ENCODE measurements at regions not wholly inside any gene's neighbourhood (a gene's known extent, or its start where the extent isn't known, plus 50 kb on each side); places are given as distances from the start of the nearest gene placed in this dataset.

GRCh38 chr15:37691911-37692310, 242.5 kb upstream of the TMCO5A start:
- no peak for DNase-seq (ENCODE audit: low read depth)

DNA sequence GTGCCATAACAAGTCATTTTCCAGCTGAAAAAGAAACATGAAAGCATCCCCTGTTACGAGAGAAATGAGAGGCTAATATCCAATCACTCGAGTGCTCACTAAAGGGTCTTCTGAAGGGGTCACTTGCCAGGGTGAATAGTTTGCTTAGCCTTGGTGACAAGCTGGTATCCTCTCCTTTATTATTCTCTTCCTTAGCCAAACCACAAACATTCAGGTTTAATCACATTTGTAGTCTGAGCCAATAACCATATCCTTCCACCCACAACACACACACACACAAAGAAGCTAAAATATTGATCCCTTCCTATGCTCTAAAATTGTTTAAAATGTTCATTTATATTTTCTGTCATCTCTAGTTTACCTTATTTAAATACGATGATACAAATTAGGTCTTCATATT, 240.5 kb upstream of the TMCO5A start:
- DNase-seq (ENCODE audit: low read depth): no peak

DNA sequence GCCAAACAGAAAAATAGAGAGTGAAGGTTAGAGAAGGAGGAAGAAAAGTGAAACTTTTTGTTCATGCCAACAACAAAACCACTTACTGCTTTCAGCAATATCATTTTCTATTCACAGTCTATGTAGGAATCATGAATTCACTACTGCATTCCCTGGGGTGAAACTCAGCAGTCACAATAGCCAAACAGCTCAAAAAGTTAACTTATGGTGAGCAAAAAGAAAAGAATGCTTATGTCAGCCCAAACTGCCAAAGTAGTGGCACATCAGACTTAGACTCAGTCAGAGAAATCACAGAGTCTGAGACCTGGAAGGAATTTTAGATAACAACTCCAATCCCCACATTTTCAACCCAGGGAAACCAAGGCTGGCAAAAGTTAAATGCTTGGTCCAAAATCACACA, 238.7 kb upstream of the TMCO5A start:
- no peak for DNase-seq (ENCODE audit: low read depth)

DNA sequence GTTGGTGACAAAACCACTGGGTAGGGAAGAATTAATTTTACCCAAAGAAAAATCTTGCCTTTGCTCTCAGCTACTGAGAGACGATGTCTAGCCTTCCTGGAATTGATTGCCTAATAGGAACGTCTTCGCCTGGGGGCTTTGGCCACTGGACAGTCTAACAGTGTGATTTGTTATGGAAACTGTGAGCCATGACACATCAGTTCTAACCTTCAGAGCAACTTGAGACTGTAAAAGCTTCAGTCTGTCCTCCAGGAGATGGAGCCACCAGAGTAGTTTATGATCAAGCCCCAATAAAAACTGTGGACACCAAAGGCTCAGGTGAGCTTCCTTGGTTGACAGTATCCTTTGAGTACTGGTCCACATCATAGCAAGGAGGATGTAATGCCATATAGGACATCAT, 235.8 kb upstream of the TMCO5A start:
- DNase-seq (ENCODE audit: low read depth): no peak

GRCh38 chr15:37701230-37701629, 233.2 kb upstream of the TMCO5A start:
- DNase-seq (ENCODE audit: low read depth): no peak

DNA sequence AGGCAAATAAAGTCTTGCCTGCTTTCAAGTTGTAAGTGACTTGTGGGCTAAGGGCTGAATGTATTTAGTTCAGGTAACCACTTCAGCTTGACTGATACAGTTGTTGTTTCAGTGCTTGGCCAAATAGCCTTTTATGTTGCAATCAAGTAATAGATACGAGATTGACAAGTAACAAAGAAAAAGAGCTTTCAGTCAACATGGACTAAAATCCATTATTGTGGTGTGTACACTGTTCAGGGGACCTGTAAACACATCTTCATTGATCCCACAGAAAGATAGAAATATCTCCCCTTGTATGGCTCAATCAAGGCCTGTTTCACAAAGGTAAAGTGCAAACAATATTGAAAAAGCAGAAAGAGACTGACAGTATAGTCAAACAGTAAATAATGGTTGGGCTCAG, 224.8 kb upstream of the TMCO5A start:
- no peak for DNase-seq (ENCODE audit: low read depth)

DNA sequence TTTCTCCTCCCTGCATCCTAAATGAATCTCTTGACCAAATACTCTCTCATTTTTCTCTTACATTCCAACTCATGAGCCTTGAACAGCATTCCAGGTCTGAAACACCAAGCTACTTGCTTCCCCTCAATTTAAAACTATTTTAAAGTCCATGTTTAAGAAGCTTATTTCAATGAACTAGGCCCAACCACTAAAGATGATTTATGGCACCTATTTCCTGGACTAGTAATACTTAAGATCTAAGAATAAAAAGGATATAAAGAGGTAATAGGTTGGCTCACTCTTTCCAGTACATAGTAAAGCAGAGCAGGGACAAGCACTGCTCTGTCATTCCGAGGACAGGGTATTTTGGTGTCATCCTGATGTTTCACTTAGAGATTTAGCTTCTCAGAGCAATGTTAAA, 219.3 kb upstream of the TMCO5A start:
- no peak for DNase-seq (ENCODE audit: low read depth)

- no peak for DNase-seq (ENCODE audit: low read depth)
These were observed 214.2 kb upstream of the TMCO5A start for GRCh38 chr15:37720267-37720666.

DNA sequence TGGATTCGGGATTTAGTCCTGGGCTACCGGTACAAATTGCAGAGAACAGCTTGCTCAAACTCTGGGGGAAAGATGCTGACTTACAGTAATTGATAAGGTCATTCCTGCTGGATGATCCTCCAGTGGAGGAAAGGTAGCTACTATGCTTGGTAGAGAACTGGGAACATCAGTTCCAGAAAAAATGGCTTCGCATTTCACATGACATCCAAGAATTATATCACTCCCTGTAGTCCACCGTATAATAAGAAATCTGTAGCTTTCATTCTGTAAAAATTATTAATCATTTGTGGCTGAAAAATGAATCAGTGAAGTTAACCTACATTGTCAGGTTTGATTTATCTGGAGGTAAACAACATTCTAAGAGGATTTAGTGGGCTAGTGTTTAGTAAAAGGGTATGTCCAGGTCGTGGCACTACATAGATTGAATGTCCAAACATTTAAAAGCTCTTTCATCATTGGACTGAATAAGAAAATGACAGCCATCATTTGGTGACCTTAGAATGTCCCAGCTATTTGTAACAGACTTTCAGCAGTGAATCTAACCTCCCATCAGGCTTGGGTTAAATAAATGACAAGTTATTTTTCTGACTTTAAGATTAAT, 203.2 kb upstream of the TMCO5A start:
- no peak for DNase-seq (ENCODE audit: low read depth)

GRCh38 chr15:37733628-37734027, 200.8 kb upstream of the TMCO5A start:
- DNase-seq (ENCODE audit: low read depth): no peak

DNA sequence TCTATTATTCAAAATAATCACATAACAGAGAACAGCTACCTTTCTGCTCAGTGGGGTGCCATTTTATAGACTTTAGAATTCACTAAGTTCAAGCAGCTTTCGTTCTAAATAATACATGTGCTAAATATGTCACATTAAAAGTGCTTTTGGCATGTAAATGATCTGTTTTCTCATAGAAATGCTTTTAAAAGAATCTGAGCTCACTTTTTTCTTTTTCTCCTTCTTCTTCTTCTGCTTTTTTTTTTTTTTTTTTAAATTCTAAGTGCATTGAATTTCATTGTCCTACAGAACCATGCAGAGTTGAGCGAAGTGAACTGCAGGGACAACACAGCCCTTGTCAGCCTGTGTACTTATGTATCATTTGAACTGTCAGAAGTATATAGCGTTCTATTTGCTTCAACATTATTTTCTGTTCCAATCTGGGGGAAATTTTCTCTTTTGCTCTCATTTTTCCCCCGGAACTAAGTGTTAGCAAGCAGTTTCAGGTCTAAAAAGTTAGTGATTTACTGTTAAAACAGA, 193.8 kb upstream of the TMCO5A start:
- DNase-seq (ENCODE audit: low read depth): no peak

GRCh38 chr15:37743826-37744225, 190.6 kb upstream of the TMCO5A start:
- DNase-seq (ENCODE audit: low read depth): no peak

DNA sequence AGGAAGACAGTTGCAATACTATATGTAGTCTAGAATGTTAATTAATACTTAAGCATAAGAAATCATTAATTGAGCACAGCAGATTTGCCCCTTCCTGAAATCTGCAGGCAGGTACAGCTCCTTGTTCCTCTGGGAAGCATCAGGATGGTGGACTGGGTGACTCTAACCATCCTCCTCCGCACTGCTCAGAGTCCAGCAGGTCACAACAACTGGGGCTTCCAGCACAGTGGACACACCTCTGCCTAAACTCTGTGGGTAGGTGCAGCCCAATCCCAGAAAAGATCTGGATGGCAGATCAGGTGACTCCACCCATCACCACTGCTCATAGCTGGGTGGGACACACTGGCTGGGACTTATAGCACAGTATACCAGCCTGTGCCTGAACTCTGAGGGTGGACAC, 189.9 kb upstream of the TMCO5A start:
- no peak for DNase-seq (ENCODE audit: low read depth)

GRCh38 chr15:37751401-37751800, 183.0 kb upstream of the TMCO5A start:
- DNase-seq (ENCODE audit: low read depth): no peak

- DNase-seq (ENCODE audit: low read depth): no peak
These were observed 178.0 kb upstream of the TMCO5A start for GRCh38 chr15:37756407-37756806.

DNA sequence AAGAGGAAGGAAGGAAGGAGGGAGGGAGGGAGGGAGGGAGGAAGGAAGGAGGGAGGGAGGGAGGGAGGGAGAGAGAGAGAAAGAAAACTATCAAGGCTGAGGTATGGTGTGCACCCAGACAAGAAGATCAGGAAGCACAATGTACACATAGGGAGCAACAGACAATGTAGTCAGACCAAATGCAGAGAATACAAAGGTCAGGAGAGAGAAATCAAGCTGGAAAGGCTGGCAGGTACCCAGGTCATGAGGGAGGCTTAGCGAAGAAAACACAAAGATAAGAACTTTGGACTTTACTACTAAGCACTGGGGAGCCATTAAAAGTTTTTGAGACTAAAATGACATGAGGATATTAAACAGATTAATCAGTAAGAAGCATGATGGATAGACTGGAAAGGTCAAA, 176.0 kb upstream of the TMCO5A start:
- DNase-seq (ENCODE audit: low read depth): no peak

GRCh38 chr15:37764733-37765191, 169.7 kb upstream of the TMCO5A start:
- DNase-seq (ENCODE audit: low read depth): peak; percentile 79

DNA sequence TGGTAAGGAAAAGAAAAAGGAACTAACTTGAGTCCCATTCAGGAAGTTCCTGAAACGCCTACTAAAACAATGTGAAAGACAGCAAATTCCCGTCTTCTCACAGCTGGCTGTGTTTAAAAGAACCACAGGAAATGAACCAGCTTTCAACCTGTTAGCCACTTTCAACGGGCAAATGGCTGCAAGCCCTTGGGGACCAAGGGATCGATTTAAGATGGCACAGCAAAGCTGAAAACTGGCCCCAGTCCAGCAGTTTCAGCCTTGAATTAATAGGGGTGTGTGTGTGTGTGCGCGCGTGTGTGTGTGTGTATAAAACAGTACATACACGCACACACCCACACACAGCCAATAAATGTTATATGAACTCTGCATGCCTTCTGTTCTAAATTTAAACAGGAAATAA, 168.7 kb upstream of the TMCO5A start:
- DNase-seq (ENCODE audit: low read depth): no peak

GRCh38 chr15:37767841-37768455, 166.5 kb upstream of the TMCO5A start:
- no peak for DNase-seq (ENCODE audit: low read depth)

DNA sequence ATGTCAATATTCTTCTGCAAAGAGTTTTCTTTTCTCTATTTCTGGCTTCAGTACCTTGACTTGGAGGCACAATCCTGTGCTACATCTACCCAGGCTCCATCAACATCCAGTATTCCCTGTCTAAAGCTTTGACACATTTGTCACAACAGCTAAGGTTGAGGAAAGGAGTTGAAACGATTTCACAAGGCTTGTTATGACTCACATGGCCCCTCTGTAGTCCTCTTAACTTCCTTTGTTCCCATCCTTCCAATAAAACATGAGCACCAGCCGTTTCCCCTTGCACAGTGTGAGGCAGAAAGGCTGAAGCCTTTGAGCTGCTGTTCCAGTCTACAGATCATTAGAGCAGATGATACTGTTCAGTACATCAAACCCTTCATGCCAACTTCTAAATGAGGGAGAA, 163.0 kb upstream of the TMCO5A start:
- no peak for DNase-seq (ENCODE audit: low read depth)

DNA sequence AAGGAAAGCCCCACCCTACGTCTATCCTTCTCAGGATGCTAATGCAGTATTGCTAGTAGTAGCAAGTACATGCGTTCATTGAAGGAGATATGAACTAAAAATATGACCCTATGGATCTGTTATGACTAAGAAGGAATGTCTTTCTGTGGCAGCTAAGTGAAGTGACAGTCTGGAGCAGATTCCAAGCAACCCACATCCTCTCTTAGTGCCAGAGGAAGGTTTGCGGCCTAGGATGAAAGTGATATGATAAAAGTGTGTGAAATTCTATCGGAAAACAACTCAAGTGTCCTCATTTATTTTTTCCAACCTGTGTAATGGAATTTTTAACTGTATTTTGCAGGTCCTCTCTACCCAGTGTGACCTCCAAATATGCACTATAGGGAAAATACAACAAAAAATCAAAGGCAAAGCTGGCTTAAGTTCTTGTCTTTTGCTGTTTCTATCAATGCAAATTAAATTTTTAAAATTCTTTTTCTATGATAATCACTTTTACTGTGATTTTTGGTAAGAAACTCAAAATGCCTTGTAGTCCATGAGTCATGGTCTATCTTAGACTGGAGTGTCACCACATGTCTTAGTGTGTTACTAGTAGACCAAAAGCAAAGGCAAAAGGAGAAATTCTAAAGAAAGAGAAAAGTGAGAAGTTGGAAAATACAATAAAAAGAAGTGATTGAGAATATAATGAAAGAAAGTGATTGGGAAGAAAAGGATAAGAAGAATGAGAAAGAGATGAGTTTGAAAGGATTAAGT, 161.2 kb upstream of the TMCO5A start:
- DNase-seq (ENCODE audit: low read depth): peak; percentile 74

- DNase-seq (ENCODE audit: low read depth): no peak
These were observed 159.5 kb upstream of the TMCO5A start for GRCh38 chr15:37774961-37775360.

- no peak for DNase-seq (ENCODE audit: low read depth)
These were observed 157.4 kb upstream of the TMCO5A start for GRCh38 chr15:37777006-37777405.

All from myocyte (in vitro differentiated cells).